ENCODE measurements at regions not wholly inside any gene's neighbourhood (a gene's known extent, or its start where the extent isn't known, plus 50 kb on each side); places are given as distances from the start of the nearest gene placed in this dataset.

GRCh38 chr19:5205937-5206750, 134.5 kb downstream of the PTPRS start:
- Histone ChIP-seq H3K27ac (ENCODE audit: low read depth, low read length) (no peak overlapping the region), H3K4me1 (ENCODE audit: insufficient read depth, low read length) (no peaks in the 10 kb centered on the region), H3K4me3 (ENCODE audit: insufficient read depth, low read depth, low read length) (no peak overlapping the region), H3K9me3 (ENCODE audit: insufficient read depth, low read depth, low read length) (peaks cover 2% of the 10 kb centered on the region), H2AFZ (ENCODE audit: low read depth, low read length) (no peak overlapping the region), H4K20me1 (ENCODE audit: insufficient read depth, low read length) (no peaks in the 10 kb centered on the region), H3K79me2 (ENCODE audit: insufficient read depth, low read length) (no peaks in the 10 kb centered on the region), H3K36me3 (ENCODE audit: insufficient read depth, low read length) (peaks cover 1% of the 10 kb centered on the region), H3K4me2 (ENCODE audit: low read length) (no peak overlapping the region), H3K9ac (ENCODE audit: low read length) (no peak overlapping the region), H3K27me3 (ENCODE audit: insufficient read depth, low read length) (no peaks in the 10 kb centered on the region)
- TF ChIP-seq CTCF (IDR thresholded peaks at IDR 0.05; ENCODE audit: insufficient read depth, low read depth, low read length) (no peak), EZH2 (IDR thresholded peaks at IDR 0.05; ENCODE audit: insufficient read depth, low read length) (no peak)
- Mint-ChIP-seq H3K27ac (ENCODE audit: unreplicated experiment) (no peak overlapping the region), H3K36me3 (ENCODE audit: low read depth, unreplicated experiment) (peaks cover 14% of the 10 kb centered on the region), H3K9me3 (ENCODE audit: unreplicated experiment) (peaks cover 21% of the 10 kb centered on the region), H3K27me3 (ENCODE audit: low read depth, unreplicated experiment) (no peaks in the 10 kb centered on the region), H3K4me1 (ENCODE audit: low read depth, unreplicated experiment) (no peaks in the 10 kb centered on the region), H3K4me3 (ENCODE audit: unreplicated experiment) (no peak overlapping the region)
- DNase-seq (ENCODE audit: low read depth) (no peak), FAIRE-seq (no peak)

- Histone ChIP-seq H3K4me1 (ENCODE audit: insufficient read depth, low read length) (no peaks in the 10 kb centered on the region), H3K9me3 (ENCODE audit: insufficient read depth, low read depth, low read length) (peaks cover 5% of the 10 kb centered on the region), H4K20me1 (ENCODE audit: insufficient read depth, low read length) (no peaks in the 10 kb centered on the region), H3K27ac (ENCODE audit: low read depth, low read length) (no peak overlapping the region), H3K4me3 (ENCODE audit: insufficient read depth, low read depth, low read length) (no peak overlapping the region), H3K36me3 (ENCODE audit: insufficient read depth, low read length) (no peaks in the 10 kb centered on the region), H3K9ac (ENCODE audit: low read length) (no peak overlapping the region), H2AFZ (ENCODE audit: low read depth, low read length) (no peak overlapping the region), H3K27me3 (ENCODE audit: insufficient read depth, low read length) (no peaks in the 10 kb centered on the region), H3K4me2 (ENCODE audit: low read length) (no peak overlapping the region), H3K79me2 (ENCODE audit: insufficient read depth, low read length) (no peaks in the 10 kb centered on the region)
- Mint-ChIP-seq H3K4me1 (ENCODE audit: low read depth, unreplicated experiment) (no peaks in the 10 kb centered on the region), H3K27ac (ENCODE audit: unreplicated experiment) (no peak overlapping the region), H3K9me3 (ENCODE audit: unreplicated experiment) (peaks cover 25% of the 10 kb centered on the region), H3K36me3 (ENCODE audit: low read depth, unreplicated experiment) (peaks cover 18% of the 10 kb centered on the region), H3K27me3 (ENCODE audit: low read depth, unreplicated experiment) (no peaks in the 10 kb centered on the region), H3K4me3 (ENCODE audit: unreplicated experiment) (peak overlapping the region; percentile 14)
- TF ChIP-seq CTCF (IDR thresholded peaks at IDR 0.05; ENCODE audit: insufficient read depth, low read depth, low read length) (no peak), EZH2 (IDR thresholded peaks at IDR 0.05; ENCODE audit: insufficient read depth, low read length) (no peak)
- no peak for FAIRE-seq
- no peak for DNase-seq (ENCODE audit: low read depth)
Observed at GRCh38 chr19:5205381-5205780, 135.2 kb downstream of the PTPRS start.

- Histone ChIP-seq H3K4me3 (ENCODE audit: insufficient read depth, low read depth, low read length) (no peak overlapping the region), H3K9me3 (ENCODE audit: insufficient read depth, low read depth, low read length) (peaks cover 5% of the 10 kb centered on the region), H3K9ac (ENCODE audit: low read length) (no peak overlapping the region), H3K79me2 (ENCODE audit: insufficient read depth, low read length) (no peaks in the 10 kb centered on the region), H3K27me3 (ENCODE audit: insufficient read depth, low read length) (no peaks in the 10 kb centered on the region), H3K4me1 (ENCODE audit: insufficient read depth, low read length) (no peaks in the 10 kb centered on the region), H4K20me1 (ENCODE audit: insufficient read depth, low read length) (no peaks in the 10 kb centered on the region), H3K36me3 (ENCODE audit: insufficient read depth, low read length) (no peaks in the 10 kb centered on the region), H3K4me2 (ENCODE audit: low read length) (no peak overlapping the region), H2AFZ (ENCODE audit: low read depth, low read length) (no peak overlapping the region), H3K27ac (ENCODE audit: low read depth, low read length) (no peak overlapping the region)
- no peak for TF ChIP-seq CTCF (IDR thresholded peaks at IDR 0.05; ENCODE audit: insufficient read depth, low read depth, low read length)
- TF ChIP-seq EZH2 (IDR thresholded peaks at IDR 0.05; ENCODE audit: insufficient read depth, low read length), result no peak
- Mint-ChIP-seq H3K9me3 (ENCODE audit: unreplicated experiment) (peaks cover 28% of the 10 kb centered on the region), H3K4me3 (ENCODE audit: unreplicated experiment) (no peak overlapping the region), H3K27ac (ENCODE audit: unreplicated experiment) (no peak overlapping the region), H3K36me3 (ENCODE audit: low read depth, unreplicated experiment) (peaks cover 18% of the 10 kb centered on the region), H3K27me3 (ENCODE audit: low read depth, unreplicated experiment) (no peaks in the 10 kb centered on the region), H3K4me1 (ENCODE audit: low read depth, unreplicated experiment) (no peaks in the 10 kb centered on the region)
- FAIRE-seq, result no peak
- DNase-seq (ENCODE audit: low read depth), result no peak
Observed at GRCh38 chr19:5204212-5204611, 136.4 kb downstream of the PTPRS start.

Measured in astrocyte (in vitro differentiated cells and primary cell).